Stimulated activated CD4-positive, alpha-beta T cell treated with anti-CD3 and anti-CD28 coated beads, TNF-alpha, amount 100 ng/mL, for 24 hours (primary cell): ENCODE measurements at regions not wholly inside any gene's neighbourhood (a gene's known extent, or its start where the extent isn't known, plus 50 kb on each side); places are given as distances from the start of the nearest gene placed in this dataset.

Experiments
- DNase-seq, 3 experiments: peaks; one replicate each; pipeline ENCODE4 v3.0.0-alpha.2; 2020; ENCODE audit warnings: low read depth in 3 of 3

DNA sequence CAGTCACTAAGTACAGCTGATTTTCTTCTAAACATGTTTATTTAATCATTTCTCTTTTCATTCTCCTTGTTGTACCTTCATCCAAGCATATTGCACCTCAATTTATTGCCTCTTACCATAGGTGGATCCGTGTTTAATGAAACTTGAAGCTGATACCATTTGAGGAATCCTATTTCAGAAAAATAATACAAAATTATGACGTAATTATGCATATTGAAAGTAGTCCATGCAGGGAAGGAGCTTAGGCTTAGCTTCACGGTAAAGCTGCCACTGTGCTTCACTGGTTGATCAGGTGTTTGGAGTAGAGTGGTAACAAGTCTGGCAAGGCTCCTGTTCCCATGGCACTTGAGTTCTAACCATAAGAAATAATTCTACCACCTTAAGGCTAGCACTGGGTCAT, 61.0 kb upstream of the CLEC14A start:
- DNase-seq, result no peak

DNA sequence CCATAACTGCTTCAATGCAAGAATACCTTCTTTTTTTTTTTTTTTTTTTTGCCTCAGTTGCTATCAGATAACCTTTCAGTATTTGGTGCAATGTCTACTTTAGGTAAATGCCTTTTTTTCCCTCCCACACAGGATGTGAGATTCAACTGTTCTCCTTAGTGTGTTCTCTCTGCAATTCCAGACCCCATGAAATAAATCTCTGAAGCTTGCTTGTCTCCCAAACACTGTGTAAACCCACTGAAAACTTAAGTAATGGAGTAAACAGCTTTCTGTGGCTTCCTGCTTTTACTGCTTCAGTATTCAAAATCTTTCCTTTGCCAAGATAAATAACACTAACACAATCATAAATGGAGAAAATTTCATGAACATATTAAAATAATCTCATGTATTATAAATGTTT, 55.8 kb upstream of the CLEC14A start:
- DNase-seq, result no peak

DNA sequence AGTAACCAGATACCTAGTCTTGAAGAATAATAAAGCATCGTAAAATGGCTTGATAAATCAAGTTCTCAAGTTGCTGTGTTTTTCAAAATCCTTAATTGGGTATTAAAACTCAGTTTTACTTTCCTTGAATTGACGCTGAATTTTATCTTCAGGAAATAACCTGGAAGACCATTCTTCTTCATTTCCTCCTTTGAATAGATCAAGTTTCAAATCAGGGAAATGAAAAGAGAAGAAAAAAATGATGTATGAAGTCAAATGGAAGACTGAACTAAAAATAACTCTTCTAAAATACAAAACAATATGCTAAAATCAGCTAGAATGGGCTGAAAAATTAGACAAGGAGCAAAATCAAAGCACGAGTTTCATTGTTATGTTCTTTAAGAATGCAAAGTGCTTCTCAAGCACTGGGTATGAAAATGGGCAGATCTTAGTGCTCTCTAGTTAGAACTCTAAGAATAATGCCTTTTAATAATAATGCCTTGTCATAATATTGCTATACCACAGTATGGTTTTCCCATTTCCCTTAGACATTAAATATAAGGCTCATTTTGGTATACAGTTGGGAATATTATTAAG, 54.6 kb upstream of the CLEC14A start:
- DNase-seq, result no peak

DNA sequence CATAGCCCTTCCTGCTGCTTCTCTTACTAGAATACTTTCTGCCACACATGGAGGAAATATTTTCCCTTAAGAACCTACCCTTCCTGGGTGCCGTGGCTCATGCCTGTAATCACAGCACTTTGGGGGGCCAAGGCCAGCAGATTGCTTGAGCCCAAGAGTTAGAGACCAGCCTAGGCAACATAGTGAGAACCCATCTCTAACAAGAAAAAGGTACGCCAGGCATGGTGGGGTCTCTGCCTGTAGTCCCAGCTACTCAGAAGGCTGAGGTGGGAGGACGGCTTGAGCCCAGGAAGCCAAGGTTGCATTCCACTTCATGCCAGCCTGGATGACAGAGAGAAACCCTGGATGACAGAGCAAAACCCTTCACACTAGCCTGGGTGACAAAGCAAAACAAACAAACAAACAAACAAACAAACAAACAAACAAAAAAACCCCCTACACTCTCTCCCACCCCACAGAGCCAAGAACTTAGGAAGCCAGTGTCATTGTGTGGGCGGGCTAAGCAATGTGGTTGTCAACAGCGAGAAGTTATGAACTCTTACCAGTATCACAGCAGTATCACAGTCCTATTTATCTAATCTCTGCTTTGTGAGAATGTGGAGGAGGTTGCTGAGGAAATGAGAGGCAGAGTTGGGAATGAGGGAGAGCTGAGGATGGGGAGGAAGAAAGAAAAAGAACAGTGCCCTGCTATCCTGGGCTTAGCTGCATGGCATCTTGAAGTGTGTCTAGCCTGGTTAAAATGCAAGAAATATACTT, 53.8 kb upstream of the CLEC14A start:
- DNase-seq, result no peak
